A673 (cell line): ENCODE measurements at regions not wholly inside any gene's neighbourhood (a gene's known extent, or its start where the extent isn't known, plus 50 kb on each side); places are given as distances from the start of the nearest gene placed in this dataset.

Source experiments
- CTCF ChIP-seq: fragments of 300-800, 200-600 bp; sonication (generic); conservative IDR thresholded peaks from 2 replicates; pipeline ENCODE4 v1.5.1; 2017; ENCODE audit warnings: low read depth, mild to moderate bottlenecking, antibody characterized with exemption, low read length, moderate library complexity, mixed read lengths
- EZH2 ChIP-seq: fragments of 200-600 bp; sonication (generic); IDR thresholded peaks from 2 replicates; pipeline ENCODE4 v1.6.1; 2017; ENCODE audit warnings: borderline replicate concordance, low read depth, mild to moderate bottlenecking, mixed read lengths, antibody characterized with exemption, low read length; ENCODE audit not compliant: poor library complexity, severe bottlenecking

- TF ChIP-seq EZH2 (no peak), CTCF (no peak)
Measured at GRCh38 chr15:38085931-38086568, 151.6 kb downstream of the TMCO5A start.
